Mammary epithelial cell (primary cell): ENCODE measurements at regions not wholly inside any gene's neighbourhood (a gene's known extent, or its start where the extent isn't known, plus 50 kb on each side); places are given as distances from the start of the nearest gene placed in this dataset.

Experiments used
- EZH2 ChIP-seq: IDR thresholded peaks from 2 replicates; pipeline ENCODE4 v1.6.1; 2012; ENCODE audit warnings: low read length, inconsistent platforms, borderline replicate concordance
- TF ChIP-seq, protein P1 (sequence below), 2 donors: IDR thresholded peaks in 1 of 2; conservative IDR thresholded peaks in 1 of 2; 2 replicates each; pipeline ENCODE4 v1.5.1; 2011 to 2012; ENCODE audit warnings: inconsistent platforms in 2 of 2, low read length in 2 of 2, mild to moderate bottlenecking in 2 of 2, control low read depth in 1 of 2, low read depth in 1 of 2; ENCODE audit not compliant: insufficient read depth in 1 of 2; ENCODE audit errors: extremely low read depth in 1 of 2

DNA sequence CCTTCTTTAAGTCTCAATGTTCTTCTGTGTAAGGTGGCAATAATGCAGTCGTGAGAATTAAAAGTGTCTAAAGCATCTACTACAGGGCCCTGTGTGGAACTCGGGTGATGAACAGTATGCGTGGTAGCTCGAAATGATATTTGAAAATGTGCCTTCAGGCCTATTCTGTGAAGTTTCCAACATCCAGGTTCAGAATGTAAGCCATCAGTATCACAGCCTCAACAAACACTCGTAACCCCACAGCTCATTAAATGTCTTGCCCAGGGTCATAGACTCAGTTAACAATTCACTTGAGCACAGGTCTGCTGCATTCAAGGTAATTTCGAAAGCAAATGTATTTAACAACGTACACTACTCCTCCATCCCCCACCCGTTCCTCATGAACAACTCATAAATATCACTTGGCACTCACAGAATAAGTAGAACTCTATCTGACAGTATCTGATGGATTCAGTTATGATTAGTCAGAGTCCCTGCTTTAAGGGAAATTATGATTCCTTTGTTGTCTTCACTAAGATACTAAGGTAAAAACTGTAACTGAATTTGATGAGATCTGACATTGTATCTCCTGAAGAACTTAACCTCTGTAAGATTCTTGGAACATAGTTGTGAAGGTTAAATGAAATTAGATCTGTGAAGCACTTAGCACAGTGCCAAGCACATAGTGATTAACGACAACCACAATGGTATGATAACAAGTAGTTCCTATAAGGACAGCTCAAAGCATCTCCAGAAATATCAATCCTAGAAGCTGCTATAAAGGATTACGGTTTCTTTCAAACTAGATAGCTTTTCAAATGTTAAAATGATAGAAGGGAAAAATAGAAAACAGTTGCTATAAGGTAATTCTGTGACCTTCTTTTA lies 642.3 kb downstream of the TBL1XR1 start:
- no peak for TF ChIP-seq EZH2
- TF ChIP-seq, protein P1, sequence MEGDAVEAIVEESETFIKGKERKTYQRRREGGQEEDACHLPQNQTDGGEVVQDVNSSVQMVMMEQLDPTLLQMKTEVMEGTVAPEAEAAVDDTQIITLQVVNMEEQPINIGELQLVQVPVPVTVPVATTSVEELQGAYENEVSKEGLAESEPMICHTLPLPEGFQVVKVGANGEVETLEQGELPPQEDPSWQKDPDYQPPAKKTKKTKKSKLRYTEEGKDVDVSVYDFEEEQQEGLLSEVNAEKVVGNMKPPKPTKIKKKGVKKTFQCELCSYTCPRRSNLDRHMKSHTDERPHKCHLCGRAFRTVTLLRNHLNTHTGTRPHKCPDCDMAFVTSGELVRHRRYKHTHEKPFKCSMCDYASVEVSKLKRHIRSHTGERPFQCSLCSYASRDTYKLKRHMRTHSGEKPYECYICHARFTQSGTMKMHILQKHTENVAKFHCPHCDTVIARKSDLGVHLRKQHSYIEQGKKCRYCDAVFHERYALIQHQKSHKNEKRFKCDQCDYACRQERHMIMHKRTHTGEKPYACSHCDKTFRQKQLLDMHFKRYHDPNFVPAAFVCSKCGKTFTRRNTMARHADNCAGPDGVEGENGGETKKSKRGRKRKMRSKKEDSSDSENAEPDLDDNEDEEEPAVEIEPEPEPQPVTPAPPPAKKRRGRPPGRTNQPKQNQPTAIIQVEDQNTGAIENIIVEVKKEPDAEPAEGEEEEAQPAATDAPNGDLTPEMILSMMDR (conservative IDR thresholded peaks at IDR 0.05 in 1 of 2, IDR thresholded peaks at IDR 0.05 in 1 of 2; ENCODE audit: extremely low read depth in 1 of 2, insufficient read depth in 1 of 2, low read depth in 1 of 2, low read length in 2 of 2), result no peak
